ENCODE measurements at regions not wholly inside any gene's neighbourhood (a gene's known extent, or its start where the extent isn't known, plus 50 kb on each side); places are given as distances from the start of the nearest gene placed in this dataset.

- 61% methylated on average over 3 of the region's 3 CpGs for WGBS (ENCODE audit: low lambda C conversion rate)
- H2AFZ ChIP-seq (ENCODE audit: low read depth): no peak overlapping the region
- H3F3A ChIP-seq (replicated peaks; ENCODE audit: insufficient read depth): no peaks in the 10 kb centered on the region
- TF ChIP-seq RFX5 (IDR thresholded peaks at IDR 0.05; ENCODE audit: low read length) (no peak), REST (IDR thresholded peaks at IDR 0.05; ENCODE audit: low read depth, low read length) (no peak), GATA2 (CRISPR knock-in tag; IDR thresholded peaks at IDR 0.05) (no peak), CTCF (IDR thresholded peaks at IDR 0.05) (no peak), MAX (IDR thresholded peaks at IDR 0.05; ENCODE audit: low read depth) (no peak), NRF1 (IDR thresholded peaks at IDR 0.05; ENCODE audit: low read depth, low read length) (no peak), CHD2 (IDR thresholded peaks at IDR 0.05; ENCODE audit: low read length, partially characterized antibody) (no peak), JUND (IDR thresholded peaks at IDR 0.05) (no peak), MXI1 (IDR thresholded peaks at IDR 0.05; ENCODE audit: low read depth, low read length) (no peak), RXRA (IDR thresholded peaks at IDR 0.05; ENCODE audit: borderline replicate concordance, low read depth) (no peak), EP300 (IDR thresholded peaks at IDR 0.05; ENCODE audit: borderline replicate concordance in 1 of 2, low read depth in 1 of 2, low read length in 1 of 2) (no peak), RAD21 (IDR thresholded peaks at IDR 0.05; ENCODE audit: low read length) (no peak), NFIC (IDR thresholded peaks at IDR 0.05; ENCODE audit: borderline replicate concordance) (no peak), POLR2AphosphoS5 (IDR thresholded peaks at IDR 0.05; ENCODE audit: low read depth, low read length) (no peak), ELF1 (IDR thresholded peaks at IDR 0.05) (no peak), IRF3 (IDR thresholded peaks at IDR 0.05; ENCODE audit: low read depth, low read length) (no peak)
- H3K4me2 ChIP-seq: no peak overlapping the region
- no peak overlapping the region for H3K4me3 ChIP-seq (ENCODE audit: low read depth in 2 of 2, low read length in 1 of 2)
- no peaks in the 10 kb centered on the region for H3K79me2 ChIP-seq (ENCODE audit: insufficient read depth)
- H3K27me3 ChIP-seq (ENCODE audit: insufficient read depth): no peaks in the 10 kb centered on the region
- ChIA-PET CTCF (interaction anchor here (1.0 to 1.5 kb wide), 3 partner anchors 16 to 566 kb away, joined by 3 to 5 read pairs (median 3); no protein-coding TSS in a partner anchor), POLR2A (no interaction called here)
- H3K4me1 ChIP-seq (ENCODE audit: control insufficient read depth in 1 of 2, insufficient read depth in 2 of 2, low read depth in 1 of 2, low read length in 1 of 2): no peaks in the 10 kb centered on the region; a peak in 1 of 4 replicates
- H3K36me3 ChIP-seq (replicated peaks in 1 of 2; ENCODE audit: control insufficient read depth in 1 of 2, insufficient read depth in 2 of 2, low read length in 1 of 2): no peaks in the 10 kb centered on the region
- H3K9me2 ChIP-seq: no peaks in the 10 kb centered on the region
- H3K9ac ChIP-seq: no peak overlapping the region
- DNase-seq: no peak
- no peaks in the 10 kb centered on the region for H3K9me3 ChIP-seq
- H4K20me1 ChIP-seq (ENCODE audit: insufficient read depth): no peaks in the 10 kb centered on the region
- no peak overlapping the region for H3K27ac ChIP-seq (ENCODE audit: low read depth in 2 of 2, low read length in 1 of 2)
Measured at GRCh38 chr3:107911337-107912000, 179.4 kb downstream of the CD47 start.

All from SK-N-SH (cell line).